Endothelial cell of umbilical vein (primary cell): ENCODE measurements at regions not wholly inside any gene's neighbourhood (a gene's known extent, or its start where the extent isn't known, plus 50 kb on each side); places are given as distances from the start of the nearest gene placed in this dataset.

Experiments used
- BruUV-seq: library from RNA; stranded (reverse); fragments of 400-500 nt; replicated peaks from 2 replicates; lab custom pipeline; 2021; lab: Mats Ljungman, UMichigan
- CTCF ChIA-PET: fragments of 300-600, 350-600 bp; sonication (Branson Sonifier 250); formaldehyde crosslinking; loops from one replicate; lab custom pipeline; 2021; ENCODE audit warnings: antibody characterized with exemption, inconsistent platforms; lab: Charles Lee
- POLR2A ChIA-PET: fragments of 300-600, 350-600 bp; sonication (Branson Sonifier 250); formaldehyde crosslinking; loops from one replicate; lab custom pipeline; 2021; ENCODE audit warnings: antibody characterized with exemption, inconsistent platforms; lab: Charles Lee
- DNase-seq: peaks from one replicate; pipeline ENCODE4 v3.0.0-alpha.2; 2011; ENCODE audit warnings: low read depth, low spot score
- FAIRE-seq: peaks from 2 replicates; lab custom pipeline; 2011; peaks lifted over from hg19 to GRCh38; lab: Jason Lieb, UNC
- H2AFZ ChIP-seq: 2 replicates; pipeline ENCODE4 v1.6.0; 2012; ENCODE audit warnings: low read depth, low read length, control low read depth, inconsistent platforms
- H3K27ac ChIP-seq: 2 replicates; pipeline ENCODE4 v1.5.1; 2011; ENCODE audit warnings: low read depth, mild to moderate bottlenecking, control low read depth, low read length, moderate library complexity; ENCODE audit not compliant: insufficient read depth
- H3K27me3 ChIP-seq, 2 experiments: 2 replicates each; pipeline versions ENCODE4 v1.6.0 to v1.6.1; 2011; ENCODE audit warnings: low read length in 2 of 2, mixed read lengths in 1 of 2; ENCODE audit not compliant: control insufficient read depth in 2 of 2, insufficient read depth in 2 of 2
- H3K36me3 ChIP-seq, 2 experiments: 2 replicates in 1 of 2; 3 replicates in 1 of 2; pipeline ENCODE4 v1.5.1; 2011; ENCODE audit warnings: low read length in 2 of 2, mild to moderate bottlenecking in 1 of 2, moderate library complexity in 1 of 2; ENCODE audit not compliant: control insufficient read depth in 2 of 2, insufficient read depth in 2 of 2; ENCODE audit errors: extremely low read depth in 1 of 2
- H3K4me1 ChIP-seq: 3 replicates; pipeline ENCODE4 v1.5.1; 2011; ENCODE audit warnings: mild to moderate bottlenecking, low read length; ENCODE audit not compliant: control insufficient read depth, insufficient read depth; ENCODE audit errors: extremely low read depth
- H3K4me2 ChIP-seq: 2 replicates; pipeline ENCODE4 v1.6.1; 2011; ENCODE audit warnings: low read length, control low read depth, mixed read lengths; ENCODE audit not compliant: insufficient read depth
- H3K4me3 ChIP-seq, 3 experiments: fragments of 200-600 bp in 1 of 3; sonication (generic), shearing (Covaris generic) in 1 of 3; replicated peaks in 1 of 3; 2 replicates each; pipeline ENCODE4 v1.5.1; 2011 to 2016; ENCODE audit warnings: control low read depth in 3 of 3, low read length in 3 of 3, mild to moderate bottlenecking in 2 of 3, inconsistent platforms in 1 of 3, low read depth in 1 of 3, moderate library complexity in 1 of 3; ENCODE audit not compliant: insufficient read depth in 1 of 3
- H3K79me2 ChIP-seq: 2 replicates; pipeline ENCODE4 v1.6.0; 2012; ENCODE audit warnings: low read length, inconsistent platforms; ENCODE audit not compliant: control insufficient read depth, insufficient read depth
- H3K9ac ChIP-seq: replicated peaks from 2 replicates; pipeline ENCODE3; 2011; ENCODE audit warnings: low read length, control low read depth; ENCODE audit not compliant: insufficient read depth; ENCODE audit errors: extremely low read depth
- H3K9me1 ChIP-seq: replicated peaks from 3 replicates; pipeline ENCODE4 v1.6.0; 2011; ENCODE audit warnings: mild to moderate bottlenecking, low read length; ENCODE audit not compliant: control insufficient read depth, insufficient read depth; ENCODE audit errors: extremely low read depth
- H3K9me3 ChIP-seq: replicated peaks from 2 replicates; pipeline ENCODE4 v1.5.1; 2012; ENCODE audit warnings: low read length, inconsistent platforms; ENCODE audit not compliant: control insufficient read depth, insufficient read depth
- H4K20me1 ChIP-seq: replicated peaks from 2 replicates; pipeline ENCODE3; 2011; ENCODE audit warnings: mild to moderate bottlenecking, low read length; ENCODE audit not compliant: control insufficient read depth, insufficient read depth; ENCODE audit errors: extremely low read depth
- EZH2 ChIP-seq: IDR thresholded peaks from 2 replicates; pipeline ENCODE4 v1.6.1; 2012; ENCODE audit warnings: borderline replicate concordance, low read depth, mild to moderate bottlenecking, moderate library complexity, low read length, inconsistent platforms; ENCODE audit not compliant: severe bottlenecking
- FOS ChIP-seq: IDR thresholded peaks from 2 replicates; pipeline ENCODE4 v1.6.1; 2011; ENCODE audit warnings: mild to moderate bottlenecking, low read length, moderate library complexity, borderline replicate concordance; ENCODE audit not compliant: insufficient read depth
- GATA2 ChIP-seq: IDR thresholded peaks from 2 replicates; pipeline ENCODE4 v1.7.0; 2011; ENCODE audit warnings: low read depth, mild to moderate bottlenecking, moderate library complexity, mixed read lengths, low read length; ENCODE audit not compliant: insufficient read length, insufficient read depth
- JUN ChIP-seq: IDR thresholded peaks from 2 replicates; pipeline ENCODE4 v1.6.1; 2011; ENCODE audit warnings: borderline replicate concordance, low read depth; ENCODE audit not compliant: insufficient read length, insufficient read depth
- MYC ChIP-seq: IDR thresholded peaks from one replicate; pipeline ENCODE4 v1.6.1; 2011; ENCODE audit warnings: mild to moderate bottlenecking, low read depth, low read length
- POLR2A ChIP-seq: IDR thresholded peaks from 2 replicates; pipeline ENCODE4 v1.6.1; 2012; ENCODE audit warnings: low read depth, mild to moderate bottlenecking, control low read depth, low read length
- POLR2AphosphoS5 ChIP-seq: IDR thresholded peaks from 2 replicates; pipeline ENCODE4 v1.6.1; 2012; ENCODE audit warnings: low read depth, mild to moderate bottlenecking, control low read depth, low read length, moderate library complexity; ENCODE audit not compliant: insufficient read depth
- dilution Hi-C: fragments of 300-500 bp; cut with MboI; formaldehyde crosslinking; loops from one replicate; pipeline ENCODE4 v1.15.0; 2019; ENCODE audit warnings: low sequenced_read_pairs; ENCODE audit not compliant: extremely low pct_ligation_motif_present
- intact Hi-C: fragments of 100-400 bp; cut with micrococcal nuclease; formaldehyde crosslinking; loops from one replicate; pipeline ENCODE4 v1.10.0; 2022
- TF ChIP-seq, protein P1 (sequence below): IDR thresholded peaks from 2 replicates; pipeline ENCODE4 v1.6.1; 2011; ENCODE audit not compliant: insufficient read depth, insufficient read length
- TF ChIP-seq, protein P2 (sequence below), 2 donors: IDR thresholded peaks; 1 replicate in 1 of 2; 2 replicates in 1 of 2; pipeline ENCODE4 v1.5.1; 2011; ENCODE audit warnings: low read length in 2 of 2, mild to moderate bottlenecking in 2 of 2, moderate library complexity in 2 of 2, control low read depth in 1 of 2, inconsistent platforms in 1 of 2, low read depth in 1 of 2; ENCODE audit not compliant: insufficient read depth in 1 of 2; ENCODE audit errors: extremely low read depth in 1 of 2

DNA sequence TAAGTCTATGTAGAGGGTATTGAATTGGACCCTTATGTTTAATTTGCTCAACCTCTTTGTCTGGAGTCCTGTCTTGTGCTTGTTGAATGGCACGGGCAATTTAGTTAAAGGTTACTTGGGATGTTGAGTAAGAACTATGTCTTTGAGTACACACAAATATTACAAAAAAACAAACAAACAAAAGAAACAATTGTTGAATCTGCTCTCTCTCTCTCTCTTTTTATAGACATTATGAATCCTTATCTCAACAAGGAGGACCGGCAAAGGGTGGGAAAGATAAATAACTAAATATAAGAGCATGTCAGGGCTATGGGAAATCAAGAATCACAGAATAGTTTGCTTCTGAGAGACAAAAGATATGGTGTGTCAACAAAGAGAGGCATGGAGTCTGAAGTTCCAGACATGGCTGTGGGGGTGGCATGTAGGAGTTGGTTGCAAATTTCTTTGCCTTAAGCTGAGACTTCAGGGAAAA, 608.6 kb downstream of the UTRN start:
- no peak overlapping the region for H2AFZ ChIP-seq

More for the DNA sequence above, 608.6 kb downstream of the UTRN start:
- H3K4me1 ChIP-seq: peaks cover 17% of the 10 kb centered on the region
- ChIA-PET POLR2A (no interaction called here), CTCF (no interaction called here)
- no peak overlapping the region for H3K4me2 ChIP-seq
- no peak overlapping the region for H3K9ac ChIP-seq
- no peaks in the 10 kb centered on the region for H4K20me1 ChIP-seq
- dilution Hi-C loops (no loop called here), intact Hi-C loops (no loop called here)
- H3K36me3 ChIP-seq: no peaks in the 10 kb centered on the region
- H3K4me3 ChIP-seq: no peak overlapping the region
- no TSS peak for BruUV-seq
- no peaks in the 10 kb centered on the region for H3K79me2 ChIP-seq
- H3K27ac ChIP-seq: no peak overlapping the region
- DNase-seq: no peak
- no peak for FAIRE-seq
- H3K9me1 ChIP-seq: no peaks in the 10 kb centered on the region
- TF ChIP-seq MYC (no peak), POLR2AphosphoS5 (no peak), FOS (no peak), EZH2 (no peak), JUN (no peak), POLR2A (no peak), GATA2 (no peak)
- TF ChIP-seq, protein P1, sequence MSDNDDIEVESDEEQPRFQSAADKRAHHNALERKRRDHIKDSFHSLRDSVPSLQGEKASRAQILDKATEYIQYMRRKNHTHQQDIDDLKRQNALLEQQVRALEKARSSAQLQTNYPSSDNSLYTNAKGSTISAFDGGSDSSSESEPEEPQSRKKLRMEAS: no peak
- TF ChIP-seq, protein P2, sequence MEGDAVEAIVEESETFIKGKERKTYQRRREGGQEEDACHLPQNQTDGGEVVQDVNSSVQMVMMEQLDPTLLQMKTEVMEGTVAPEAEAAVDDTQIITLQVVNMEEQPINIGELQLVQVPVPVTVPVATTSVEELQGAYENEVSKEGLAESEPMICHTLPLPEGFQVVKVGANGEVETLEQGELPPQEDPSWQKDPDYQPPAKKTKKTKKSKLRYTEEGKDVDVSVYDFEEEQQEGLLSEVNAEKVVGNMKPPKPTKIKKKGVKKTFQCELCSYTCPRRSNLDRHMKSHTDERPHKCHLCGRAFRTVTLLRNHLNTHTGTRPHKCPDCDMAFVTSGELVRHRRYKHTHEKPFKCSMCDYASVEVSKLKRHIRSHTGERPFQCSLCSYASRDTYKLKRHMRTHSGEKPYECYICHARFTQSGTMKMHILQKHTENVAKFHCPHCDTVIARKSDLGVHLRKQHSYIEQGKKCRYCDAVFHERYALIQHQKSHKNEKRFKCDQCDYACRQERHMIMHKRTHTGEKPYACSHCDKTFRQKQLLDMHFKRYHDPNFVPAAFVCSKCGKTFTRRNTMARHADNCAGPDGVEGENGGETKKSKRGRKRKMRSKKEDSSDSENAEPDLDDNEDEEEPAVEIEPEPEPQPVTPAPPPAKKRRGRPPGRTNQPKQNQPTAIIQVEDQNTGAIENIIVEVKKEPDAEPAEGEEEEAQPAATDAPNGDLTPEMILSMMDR (IDR thresholded peaks at IDR 0.05; ENCODE audit: extremely low read depth in 1 of 2, insufficient read depth in 1 of 2, low read depth in 1 of 2, low read length in 2 of 2): no peak
- H3K27me3 ChIP-seq: no peaks in the 10 kb centered on the region
- H3K9me3 ChIP-seq: no peaks in the 10 kb centered on the region
